ENCODE measurements at regions not wholly inside any gene's neighbourhood (a gene's known extent, or its start where the extent isn't known, plus 50 kb on each side); places are given as distances from the start of the nearest gene placed in this dataset.

DNA sequence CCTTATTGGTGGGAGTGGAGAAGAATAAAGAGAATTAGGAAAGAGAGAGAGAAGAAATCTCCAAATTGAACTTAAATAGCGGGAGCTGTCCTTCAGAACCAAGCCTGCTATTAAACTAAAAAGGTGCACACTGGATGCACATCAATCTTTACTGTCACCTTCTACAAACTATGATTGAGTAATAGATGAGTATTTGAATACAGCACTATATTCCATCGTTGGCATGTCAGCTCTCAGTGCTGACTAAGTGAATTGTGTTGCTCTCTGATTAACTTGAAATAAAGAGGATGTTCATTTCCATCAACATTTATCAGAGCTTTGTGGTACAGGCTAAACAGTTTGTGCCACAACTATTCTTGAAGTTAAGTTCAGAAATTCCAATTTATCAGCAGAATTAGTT is 143.7 kb upstream of the PABPC4L start:
- DNase-seq (ENCODE audit: low read depth), result no peak

- DNase-seq (ENCODE audit: low read depth), result no peak
Measured at GRCh38 chr4:134343656-134344055, 142.1 kb upstream of the PABPC4L start.

GRCh38 chr4:134343081-134343480 is 141.5 kb upstream of the PABPC4L start:
- no peak for DNase-seq (ENCODE audit: low read depth)

DNA sequence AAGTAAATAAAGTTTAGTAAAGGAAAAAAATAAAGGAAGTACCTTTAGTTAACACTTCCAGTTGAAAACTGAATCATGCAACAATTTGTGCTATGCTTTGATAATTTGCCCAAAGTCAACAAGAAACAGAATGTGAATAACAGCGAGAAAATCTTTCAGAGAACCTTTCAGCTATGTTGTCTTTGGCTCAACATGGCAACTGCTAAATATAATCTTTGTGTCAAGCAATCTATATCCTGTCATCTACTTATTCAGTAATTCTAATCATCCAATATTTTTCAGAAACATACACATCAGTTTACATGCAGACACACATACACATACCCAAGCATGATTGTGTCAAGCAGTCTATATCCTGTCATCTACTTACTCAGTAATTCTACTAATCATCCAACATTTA is 136.0 kb upstream of the PABPC4L start:
- no peak for DNase-seq (ENCODE audit: low read depth)

- DNase-seq (ENCODE audit: low read depth), result peak; percentile 33
Measured at GRCh38 chr4:134328741-134329140, 127.2 kb upstream of the PABPC4L start.

- peak; percentile 60 for DNase-seq (ENCODE audit: low read depth)
Measured at GRCh38 chr4:134327274-134328122, 125.9 kb upstream of the PABPC4L start.

DNA sequence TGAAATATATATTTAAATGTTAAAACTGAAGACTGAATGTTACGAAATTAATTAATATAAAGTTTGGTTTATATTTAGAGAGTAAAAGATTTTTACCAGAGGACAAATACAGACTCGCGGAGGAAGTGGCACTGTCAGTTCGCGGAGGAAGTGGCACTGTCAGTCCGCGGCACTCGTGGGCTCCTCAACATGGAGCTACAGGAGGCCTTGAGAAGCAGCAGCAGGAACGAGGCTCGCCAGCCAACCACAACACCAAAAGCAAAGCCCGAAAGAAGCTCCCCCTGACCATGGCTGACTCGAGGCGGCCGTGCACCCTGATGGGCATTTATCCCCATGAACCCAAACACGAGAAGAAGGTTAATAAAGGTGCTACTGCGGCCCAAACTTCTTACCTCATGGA is 125.3 kb upstream of the PABPC4L start:
- peak; percentile 20 for DNase-seq (ENCODE audit: low read depth)

- DNase-seq (ENCODE audit: low read depth), result no peak
Measured at GRCh38 chr4:134324179-134324578, 122.6 kb upstream of the PABPC4L start.

- DNase-seq (ENCODE audit: low read depth), result no peak
Measured at GRCh38 chr4:134320048-134320447, 118.5 kb upstream of the PABPC4L start.

GRCh38 chr4:134313591-134313990 is 112.0 kb upstream of the PABPC4L start:
- no peak for DNase-seq (ENCODE audit: low read depth)

DNA sequence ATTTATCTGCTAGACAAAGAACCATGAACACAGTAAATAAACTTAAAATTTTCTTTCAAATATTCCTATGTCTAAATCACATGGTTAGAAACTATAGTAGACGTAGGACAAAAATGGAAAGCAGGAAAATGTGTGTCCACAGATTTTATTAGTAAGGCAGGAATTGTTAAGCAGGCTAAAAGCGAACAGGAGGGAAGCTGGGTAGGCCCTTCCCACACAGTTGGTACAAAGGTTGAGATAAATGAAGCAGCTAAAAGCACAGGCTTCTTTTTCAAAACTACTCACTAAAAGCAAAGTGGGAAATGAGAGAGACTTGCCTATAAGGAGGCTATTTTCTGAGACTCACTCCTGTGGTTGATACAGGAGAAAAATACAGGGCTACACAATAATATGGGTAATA is 108.1 kb upstream of the PABPC4L start:
- DNase-seq (ENCODE audit: low read depth), result no peak

DNA sequence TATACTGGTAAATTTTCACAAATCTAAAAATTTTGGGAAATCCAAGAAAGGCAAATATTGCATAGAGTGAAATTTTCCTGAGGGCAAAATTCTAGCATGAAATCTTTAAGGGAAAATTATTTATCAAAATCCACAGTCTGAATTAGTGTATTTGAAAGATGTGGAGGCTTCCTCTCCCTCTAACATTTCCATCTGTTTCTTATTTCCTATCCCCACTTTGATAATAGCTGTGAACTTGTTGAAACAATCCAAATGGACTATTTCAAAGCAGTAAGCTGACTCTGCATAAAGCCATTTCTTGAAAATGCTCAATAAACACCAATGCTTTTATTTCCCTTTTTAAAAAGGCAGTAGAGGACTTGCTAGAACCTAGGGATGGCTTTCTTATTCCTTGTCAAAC is 107.3 kb upstream of the PABPC4L start:
- DNase-seq (ENCODE audit: low read depth), result no peak

GRCh38 chr4:134298313-134298712 is 96.7 kb upstream of the PABPC4L start:
- no peak for DNase-seq (ENCODE audit: low read depth)

DNA sequence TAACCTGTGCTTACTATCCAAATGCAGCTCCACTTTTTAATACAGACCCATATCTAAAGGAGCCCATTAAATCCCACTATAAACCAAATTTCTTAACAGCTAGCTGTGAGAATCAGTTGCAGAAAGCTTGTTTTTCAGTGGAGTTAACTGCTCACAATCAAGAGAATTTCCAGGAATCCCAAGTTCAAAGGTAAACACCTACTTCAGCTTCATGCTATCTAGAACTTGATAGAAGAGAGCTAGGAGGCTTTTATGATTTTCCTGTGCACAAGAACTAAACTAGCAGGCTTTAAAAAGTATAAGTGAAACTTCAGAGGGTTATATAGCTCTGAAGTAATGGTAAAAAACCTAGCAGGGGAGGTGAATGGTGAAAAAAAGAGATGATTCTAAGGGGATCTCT is 96.2 kb upstream of the PABPC4L start:
- DNase-seq (ENCODE audit: low read depth), result no peak

- no peak for DNase-seq (ENCODE audit: low read depth)
Measured at GRCh38 chr4:134282680-134283079, 81.1 kb upstream of the PABPC4L start.

- no peak for DNase-seq (ENCODE audit: low read depth)
Measured at GRCh38 chr4:134278675-134279074, 77.1 kb upstream of the PABPC4L start.

GRCh38 chr4:134276476-134276875 is 74.9 kb upstream of the PABPC4L start:
- DNase-seq (ENCODE audit: low read depth), result no peak

DNA sequence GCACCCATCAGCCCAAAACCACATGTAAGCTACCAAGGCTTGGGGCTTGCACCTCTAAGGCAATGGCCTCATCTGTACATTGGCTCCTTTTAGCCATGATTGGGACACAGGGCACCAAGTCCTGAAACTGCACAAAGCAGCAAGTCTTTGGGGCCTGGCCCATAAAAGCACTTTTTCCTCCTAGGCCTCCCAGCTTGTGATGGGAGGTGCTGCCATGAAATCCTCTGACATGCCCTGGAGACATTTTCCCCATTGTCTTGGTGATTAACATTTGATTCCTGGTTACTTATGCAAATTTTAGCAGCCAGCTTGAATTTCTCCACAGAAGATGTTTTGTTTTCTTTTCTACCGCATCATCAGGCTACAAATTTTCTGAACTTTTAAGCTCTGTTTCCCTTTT is 58.5 kb upstream of the PABPC4L start:
- no peak for DNase-seq (ENCODE audit: low read depth)
